ENCODE measurements at regions not wholly inside any gene's neighbourhood (a gene's known extent, or its start where the extent isn't known, plus 50 kb on each side); places are given as distances from the start of the nearest gene placed in this dataset.

DNA sequence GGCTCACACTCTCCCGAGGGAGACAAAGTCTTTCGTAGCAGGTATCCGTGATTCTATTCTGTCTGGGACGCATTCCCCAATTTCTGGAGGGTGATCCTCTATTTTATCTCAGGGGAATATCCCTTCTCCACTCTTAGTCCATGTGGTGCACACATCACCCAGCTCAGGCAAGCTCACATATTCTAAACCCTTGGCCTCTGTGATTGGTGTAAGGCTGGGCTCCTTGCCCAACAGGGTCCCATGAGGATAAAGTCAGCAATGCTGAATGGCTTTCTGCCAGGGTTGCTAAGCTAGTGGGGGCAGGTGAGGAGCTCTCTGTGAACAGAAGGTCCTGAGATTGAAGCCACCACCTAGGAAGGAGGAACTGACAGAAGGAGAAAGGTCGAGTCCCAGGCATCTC, 137.2 kb downstream of the CDH26 start:
- no peak for FAIRE-seq
- Histone ChIP-seq H3K23me2 (ENCODE audit: low read depth, low read length) (no peaks in the 10 kb centered on the region), H4K20me1 (replicated peaks in 1 of 2; ENCODE audit: control insufficient read depth in 1 of 2, insufficient read depth in 2 of 2, low read length in 2 of 2) (no peaks in the 10 kb centered on the region), H4K91ac (replicated peaks; ENCODE audit: insufficient read length, low read length) (no peak overlapping the region), H2AK5ac (ENCODE audit: low read depth, low read length) (no peak overlapping the region), H3K4me3 (ENCODE audit: extremely low read depth in 1 of 4, insufficient read depth in 2 of 4, low read depth in 3 of 4, low read length in 4 of 4) (no peak overlapping the region), H2BK20ac (ENCODE audit: low read length) (no peak overlapping the region), H2BK120ac (replicated peaks; ENCODE audit: low read depth, low read length) (no peak overlapping the region), H3K27me3 (replicated peaks in 1 of 4; ENCODE audit: control insufficient read depth in 3 of 4, extremely low read depth in 1 of 4, insufficient read depth in 3 of 4, low read length in 3 of 4) (peaks cover 0 to 2% (median under 1%) of the 10 kb centered on the region in 4 experiments; a peak in 3 of 7 replicates), H3K27ac (ENCODE audit: low read depth, low read length) (no peak overlapping the region), H3K4ac (replicated peaks; ENCODE audit: insufficient read length, low read depth, low read length) (no peak overlapping the region), H3K79me2 (ENCODE audit: control insufficient read depth in 1 of 2, insufficient read depth in 2 of 2, low read length in 2 of 2) (no peaks in the 10 kb centered on the region), H2BK15ac (ENCODE audit: low read length) (no peak overlapping the region), H3K18ac (ENCODE audit: extremely low read depth, low read length) (no peak overlapping the region), H2BK12ac (ENCODE audit: low read depth, low read length) (no peak overlapping the region), H3K9ac (replicated peaks in 1 of 4; ENCODE audit: extremely low read depth in 1 of 4, low read depth in 3 of 4, low read length in 3 of 4) (no peak overlapping the region), H2BK5ac (ENCODE audit: low read depth, low read length) (no peak overlapping the region), H4K8ac (ENCODE audit: extremely low read depth, insufficient read depth, low read length) (no peak overlapping the region), H3K9me3 (ENCODE audit: insufficient read depth in 2 of 2, low read depth in 1 of 2, low read length in 1 of 2) (peaks cover 18 to 37% of the 10 kb centered on the region in 2 experiments), H3K79me1 (ENCODE audit: low read depth, low read length) (no peaks in the 10 kb centered on the region), H3K4me1 (replicated peaks in 1 of 4; ENCODE audit: control insufficient read depth in 3 of 4, insufficient read depth in 4 of 4, low read length in 3 of 4) (no peaks in the 10 kb centered on the region), H3K56ac (replicated peaks; ENCODE audit: insufficient read length, low read depth, low read length) (no peak overlapping the region), H3K4me2 (ENCODE audit: insufficient read depth in 1 of 2, low read depth in 2 of 2, low read length in 2 of 2) (no peak overlapping the region), H3K14ac (ENCODE audit: insufficient read length) (no peak overlapping the region), H4K5ac (ENCODE audit: insufficient read length, low read depth, low read length) (no peak overlapping the region), H2AFZ (ENCODE audit: low read length) (no peak overlapping the region), H3K36me3 (ENCODE audit: control insufficient read depth in 2 of 4, insufficient read depth in 4 of 4, low read length in 3 of 4) (no peaks in the 10 kb centered on the region), H3K23ac (ENCODE audit: insufficient read length) (no peak overlapping the region)
- 89% methylated on average over 5 of the region's 5 CpGs; no CpG with 5 or more reads in 1 of the 2 experiments for WGBS, 2 experiments (ENCODE audit: extremely low coverage in 1 of 2, insufficient coverage in 1 of 2, insufficient read length in 1 of 2, insufficient replicate concordance in 2 of 2, low coverage in 1 of 2, low lambda C conversion rate in 2 of 2, missing lambda C conversion rate in 1 of 2)
- POLR2A ChIA-PET (ENCODE audit: partially characterized antibody) = no interaction called here
- no peak for DNase-seq (ENCODE audit: low read depth in 1 of 2, low spot score in 2 of 2)
- CTCF ChIA-PET (ENCODE audit: partially characterized antibody) = interaction anchor here (0.7 to 1.5 kb wide), 3 partner anchors 12 to 284 kb away, joined by 3 to 6 read pairs (median 5); no protein-coding TSS in a partner anchor
- TF ChIP-seq, protein P1, sequence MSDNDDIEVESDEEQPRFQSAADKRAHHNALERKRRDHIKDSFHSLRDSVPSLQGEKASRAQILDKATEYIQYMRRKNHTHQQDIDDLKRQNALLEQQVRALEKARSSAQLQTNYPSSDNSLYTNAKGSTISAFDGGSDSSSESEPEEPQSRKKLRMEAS (IDR thresholded peaks at IDR 0.05) = no peak
- TF ChIP-seq YY1 (IDR thresholded peaks at IDR 0.05; ENCODE audit: low read depth, low read length) (no peak), SIRT6 (IDR thresholded peaks at IDR 0.05; ENCODE audit: low read length) (no peak), FOSL1 (IDR thresholded peaks at IDR 0.05; ENCODE audit: insufficient read depth, low read depth, low read length) (no peak), TAF1 (IDR thresholded peaks at IDR 0.05; ENCODE audit: low read depth, low read length) (no peak)

Measured in H1 (cell line).